ENCODE measurements at regions not wholly inside any gene's neighbourhood (a gene's known extent, or its start where the extent isn't known, plus 50 kb on each side); places are given as distances from the start of the nearest gene placed in this dataset.

- TF ChIP-seq CTCF (IDR thresholded peaks at IDR 0.05; ENCODE audit: insufficient read depth, low read length, poor library complexity, severe bottlenecking) (no peak), EZH2phosphoT487 (conservative IDR thresholded peaks at IDR 0.05; ENCODE audit: low read length) (no peak)
Measured at GRCh38 chr3:137171834-137172603, 214.2 kb downstream of the IL20RB start.

Data from SU-DHL-6 (cell line).